IMR-90 (cell line): ENCODE measurements at regions not wholly inside any gene's neighbourhood (a gene's known extent, or its start where the extent isn't known, plus 50 kb on each side); places are given as distances from the start of the nearest gene placed in this dataset.
A peak's percentile ranks its signal among the peaks of the same experiment; 100 is the strongest.

Experiments
- ATAC-seq: fragments of 200-7000 bp; cut with Tn5 transposase; 2 replicates; pipeline ENCODE4 v1.9.1; 2020; ENCODE audit warnings: low read depth, mild to moderate bottlenecking, moderate library complexity
- BruUV-seq: library from RNA; stranded (reverse); fragments of 400-500 nt; replicated peaks from 2 replicates; lab custom pipeline; 2021; lab: Mats Ljungman, UMichigan
- CTCF ChIA-PET: fragments of 300-600 bp; formaldehyde crosslinking; extraction: SDS; loops from one replicate; lab custom pipeline; 2021; ENCODE audit warnings: antibody characterized with exemption; lab: Yijun Ruan, JAX
- POLR2A ChIA-PET: fragments of 300-600 bp; sonication (Branson Sonifier 250); formaldehyde crosslinking; loops from one replicate; lab custom pipeline; 2022; ENCODE audit warnings: antibody characterized with exemption; ENCODE audit not compliant: unreplicated experiment; lab: Charles Lee
- DNase-seq: peaks from one replicate; pipeline ENCODE4 v3.0.0; 2013
- H2AFZ ChIP-seq: replicated peaks from 2 replicates; pipeline ENCODE3; 2013; ENCODE audit warnings: low read length, mild to moderate bottlenecking; ENCODE audit not compliant: poor library complexity
- H2AK5ac ChIP-seq: 2 replicates; pipeline ENCODE4 v1.6.1; 2013; ENCODE audit warnings: low read depth, low read length, inconsistent platforms
- H2AK9ac ChIP-seq: replicated peaks from 2 replicates; pipeline ENCODE3; 2013; ENCODE audit warnings: mild to moderate bottlenecking, low read depth, low read length, moderate library complexity; ENCODE audit not compliant: poor library complexity
- H2BK120ac ChIP-seq: 2 replicates; pipeline ENCODE4 v1.6.1; 2013; ENCODE audit warnings: low read depth, low read length, inconsistent platforms
- H2BK15ac ChIP-seq: 3 replicates; pipeline ENCODE4 v1.6.1; 2013; ENCODE audit warnings: low read depth, low read length, inconsistent platforms
- H2BK20ac ChIP-seq: 2 replicates; pipeline ENCODE4 v1.6.1; 2013; ENCODE audit warnings: low read depth, mild to moderate bottlenecking, inconsistent platforms, low read length, moderate library complexity
- H2BK5ac ChIP-seq: 2 replicates; pipeline ENCODE4 v1.6.1; 2013; ENCODE audit warnings: mild to moderate bottlenecking, low read depth, low read length, inconsistent platforms; ENCODE audit not compliant: poor library complexity, severe bottlenecking
- H3K14ac ChIP-seq: replicated peaks from 2 replicates; pipeline ENCODE4 v1.6.1; 2013; ENCODE audit warnings: low read depth, low read length, inconsistent platforms
- H3K18ac ChIP-seq: 2 replicates; pipeline ENCODE4 v1.6.1; 2013; ENCODE audit warnings: low read depth, low read length, control low read depth
- H3K23ac ChIP-seq: 2 replicates; pipeline ENCODE4 v1.6.1; 2013; ENCODE audit warnings: low read depth, low read length, inconsistent platforms
- H3K27ac ChIP-seq: 2 replicates; pipeline ENCODE4 v1.5.1; 2013; ENCODE audit warnings: mild to moderate bottlenecking, control low read depth, low read length; ENCODE audit not compliant: insufficient read depth
- H3K27me3 ChIP-seq: 2 replicates; pipeline ENCODE4 v1.6.1; 2013; ENCODE audit warnings: low read length; ENCODE audit not compliant: control insufficient read depth, insufficient read depth
- H3K36me3 ChIP-seq: 2 replicates; pipeline ENCODE4 v1.6.1; 2013; ENCODE audit warnings: low read length, mixed read lengths; ENCODE audit not compliant: control insufficient read depth, insufficient read depth
- H3K4ac ChIP-seq: 2 replicates; pipeline ENCODE4 v1.6.1; 2013; ENCODE audit warnings: low read depth, low read length, inconsistent platforms
- H3K4me1 ChIP-seq: 2 replicates; pipeline ENCODE4 v1.6.1; 2013; ENCODE audit warnings: low read length, mixed read lengths; ENCODE audit not compliant: control insufficient read depth, insufficient read depth
- H3K4me2 ChIP-seq: 2 replicates; pipeline ENCODE4 v1.6.1; 2013; ENCODE audit warnings: low read depth, mild to moderate bottlenecking, control low read depth, low read length, moderate library complexity
- H3K4me3 ChIP-seq: 2 replicates; pipeline ENCODE4 v1.5.1; 2013; ENCODE audit warnings: low read depth, mild to moderate bottlenecking, control low read depth, low read length, moderate library complexity; ENCODE audit not compliant: insufficient read depth
- H3K56ac ChIP-seq: 2 replicates; pipeline ENCODE4 v1.6.1; 2013; ENCODE audit warnings: low read length, inconsistent platforms; ENCODE audit not compliant: insufficient read depth; ENCODE audit errors: extremely low read depth
- H3K79me1 ChIP-seq, 2 experiments: 2 replicates each; pipeline ENCODE4 v1.6.1; 2013; ENCODE audit warnings: low read length in 2 of 2, inconsistent platforms in 1 of 2, low read depth in 1 of 2
- H3K9ac ChIP-seq: 2 replicates; pipeline ENCODE4 v1.6.1; 2013; ENCODE audit warnings: low read depth, low read length, control low read depth
- H3K9me1 ChIP-seq: 2 replicates; pipeline ENCODE4 v1.6.1; 2013; ENCODE audit warnings: low read length, inconsistent platforms; ENCODE audit not compliant: insufficient read depth
- H3K9me3 ChIP-seq: 2 replicates; pipeline ENCODE4 v1.6.1; 2013; ENCODE audit warnings: low read length; ENCODE audit not compliant: control insufficient read depth, insufficient read depth
- H4K20me1 ChIP-seq: 2 replicates; pipeline ENCODE4 v1.6.1; 2013; ENCODE audit warnings: low read length, inconsistent platforms; ENCODE audit not compliant: insufficient read depth
- H4K5ac ChIP-seq: 2 replicates; pipeline ENCODE4 v1.6.1; 2013; ENCODE audit warnings: mild to moderate bottlenecking, low read depth, low read length, control low read depth
- H4K8ac ChIP-seq, 2 experiments: 2 replicates each; pipeline ENCODE4 v1.6.1; 2013; ENCODE audit warnings: low read depth in 2 of 2, low read length in 2 of 2, control low read depth in 1 of 2, inconsistent platforms in 1 of 2
- H4K91ac ChIP-seq: 2 replicates; pipeline ENCODE4 v1.6.1; 2013; ENCODE audit warnings: low read depth, low read length, inconsistent platforms; ENCODE audit not compliant: insufficient read depth
- FOS ChIP-seq: fragments of 150-350 bp; IDR thresholded peaks from 2 replicates; pipeline ENCODE4 v1.6.1; 2016; ENCODE audit warnings: low read depth, low read length
- MAZ ChIP-seq: IDR thresholded peaks from 2 replicates; pipeline ENCODE4 v1.6.1; 2012; ENCODE audit warnings: low read depth, mild to moderate bottlenecking, low read length, improper control_type of control experiment, moderate library complexity, borderline replicate concordance
- POLR2A ChIP-seq: IDR thresholded peaks from 2 replicates; pipeline ENCODE4 v1.6.1; 2012; ENCODE audit warnings: mild to moderate bottlenecking, low read depth, low read length
- WGBS, 2 experiments: methylation state at CpG; one replicate each; pipeline versions ENCODE4 v1.1.5 to v1.1.7; 2013; ENCODE audit warnings: missing lambda C conversion rate in 2 of 2; ENCODE audit not compliant: insufficient read length in 1 of 2; ENCODE audit errors: extremely low coverage in 2 of 2; 5-methylcytosine and 5-hydroxymethylcytosine counted together
- dilution Hi-C: fragments of 300-500 bp; cut with HindIII; formaldehyde crosslinking; loops from one replicate; pipeline ENCODE4 v1.14.3; 2018; ENCODE audit warnings: low sequenced_read_pairs; ENCODE audit not compliant: unreplicated experiment
- in situ Hi-C: fragments of 300-500 bp; cut with MboI; formaldehyde crosslinking; loops from 3 replicates; pipeline ENCODE4 v1.14.3; 2019; ENCODE audit warnings: low sequenced_read_pairs, inconsistent platforms, mixed read lengths
- intact Hi-C: fragments of 100-400 bp; cut with micrococcal nuclease; formaldehyde crosslinking; loops from 2 replicates; pipeline ENCODE4 v1.10.0; 2022

DNA sequence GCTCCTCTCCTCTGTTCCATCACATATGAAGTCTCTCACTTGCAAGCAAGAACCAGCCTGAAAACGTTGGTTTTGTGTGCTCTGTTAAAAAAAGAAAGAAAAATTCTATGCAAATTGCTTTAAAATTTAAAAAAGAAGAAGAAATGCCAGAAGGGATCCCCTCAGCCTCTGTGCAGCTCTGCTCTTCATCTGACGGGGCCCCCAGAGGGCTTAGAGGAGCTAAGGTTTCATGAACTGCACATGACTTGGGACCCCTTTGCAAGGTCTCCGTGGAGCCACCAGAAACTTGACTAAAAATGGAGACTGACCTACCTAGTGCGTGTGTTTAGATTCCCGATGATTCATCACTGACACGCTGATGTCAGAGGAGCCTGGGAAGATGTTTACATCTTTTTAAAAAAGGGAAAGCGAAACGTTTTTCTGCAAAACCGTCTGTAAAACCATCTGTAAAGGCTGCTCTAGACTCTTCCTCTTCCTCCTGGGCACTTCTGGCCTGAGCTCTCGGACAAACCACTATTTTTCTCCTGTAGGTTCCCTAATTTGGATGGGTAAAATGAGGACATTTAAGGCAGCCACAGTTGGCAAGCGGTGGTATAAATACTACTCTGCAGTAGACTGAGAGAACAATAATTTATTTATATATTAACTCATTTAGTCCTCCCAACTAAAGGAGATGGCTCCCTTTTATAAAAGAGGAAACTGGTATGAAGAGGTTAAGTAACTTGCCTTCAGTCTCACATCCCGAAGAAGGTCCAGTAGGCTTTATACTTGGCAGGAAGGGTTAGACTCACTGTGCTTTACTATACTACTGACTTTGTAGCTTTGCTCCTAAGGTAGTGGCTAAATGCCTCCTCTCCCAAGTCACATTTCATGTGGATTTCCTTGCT, 67.2 kb upstream of the POLG start:
- H2AFZ ChIP-seq: peak overlapping the region; percentile 15
- H3K27ac ChIP-seq: no peak overlapping the region
- no peak overlapping the region for H3K56ac ChIP-seq
- dilution Hi-C loops: no loop called here
- no peak overlapping the region for H2BK5ac ChIP-seq
- no peak overlapping the region for H4K91ac ChIP-seq
- no peak for TF ChIP-seq MAZ
- no peak for TF ChIP-seq POLR2A
- peak; percentile 69 for TF ChIP-seq FOS
- H2BK120ac ChIP-seq: no peak overlapping the region
- no peak overlapping the region for H2AK5ac ChIP-seq
- H3K14ac ChIP-seq: no peak overlapping the region
- peak overlapping the region; percentile 28; the same call in 1 of the 2 replicates for H2BK20ac ChIP-seq
- no peaks in the 10 kb centered on the region for H3K9me3 ChIP-seq
- H4K20me1 ChIP-seq: no peaks in the 10 kb centered on the region
- intact Hi-C loops: loop anchor here (2.0 kb wide), 1 partner anchor 43 kb away; no protein-coding TSS in a partner anchor
- 0 out of 2 replicates have a peak overlapping the region, but pooled peaks have one; percentile 29 for H3K23ac ChIP-seq
- no TSS peak for BruUV-seq
- H3K9ac ChIP-seq: no peak overlapping the region
- H3K4me2 ChIP-seq: peak overlapping the region; percentile 75
- no peaks in the 10 kb centered on the region for H3K79me1 ChIP-seq
- 0% methylated on average over 2 of the region's 12 CpGs; no CpG with 5 or more reads in 1 of the 2 experiments for WGBS, 2 experiments
- H3K4me3 ChIP-seq: peak overlapping the region; percentile 33; the same call in 1 of the 2 replicates
- H3K18ac ChIP-seq: no peak overlapping the region
- CTCF ChIA-PET: no interaction called here
- H4K8ac ChIP-seq: no peak overlapping the region
- H3K4me1 ChIP-seq: no peaks in the 10 kb centered on the region
- H3K9me1 ChIP-seq: no peaks in the 10 kb centered on the region
- no peak overlapping the region for H2BK15ac ChIP-seq
- DNase-seq: peak; percentile 85
- peaks cover 71% of the 10 kb centered on the region for H3K27me3 ChIP-seq
- peak; percentile 76 for ATAC-seq
- H3K4ac ChIP-seq: no peak overlapping the region
- in situ Hi-C loops: no loop called here
- H3K36me3 ChIP-seq: no peaks in the 10 kb centered on the region
- POLR2A ChIA-PET: no interaction called here
- H4K5ac ChIP-seq: no peak overlapping the region
- no peak overlapping the region for H2AK9ac ChIP-seq
